ENCODE measurements at regions not wholly inside any gene's neighbourhood (a gene's known extent, or its start where the extent isn't known, plus 50 kb on each side); places are given as distances from the start of the nearest gene placed in this dataset.
"Not testable (repeated sequence)": the region's sequence is repeated elsewhere in the genome, so short reads cannot be mapped to it uniquely, and the experiment has no call there.

GRCh38 chr17:26936645-26937044 is 357.3 kb upstream of the WSB1 start:
- DNase-seq (ENCODE audit: low read depth, low spot score), result not testable (repeated sequence)

DNA sequence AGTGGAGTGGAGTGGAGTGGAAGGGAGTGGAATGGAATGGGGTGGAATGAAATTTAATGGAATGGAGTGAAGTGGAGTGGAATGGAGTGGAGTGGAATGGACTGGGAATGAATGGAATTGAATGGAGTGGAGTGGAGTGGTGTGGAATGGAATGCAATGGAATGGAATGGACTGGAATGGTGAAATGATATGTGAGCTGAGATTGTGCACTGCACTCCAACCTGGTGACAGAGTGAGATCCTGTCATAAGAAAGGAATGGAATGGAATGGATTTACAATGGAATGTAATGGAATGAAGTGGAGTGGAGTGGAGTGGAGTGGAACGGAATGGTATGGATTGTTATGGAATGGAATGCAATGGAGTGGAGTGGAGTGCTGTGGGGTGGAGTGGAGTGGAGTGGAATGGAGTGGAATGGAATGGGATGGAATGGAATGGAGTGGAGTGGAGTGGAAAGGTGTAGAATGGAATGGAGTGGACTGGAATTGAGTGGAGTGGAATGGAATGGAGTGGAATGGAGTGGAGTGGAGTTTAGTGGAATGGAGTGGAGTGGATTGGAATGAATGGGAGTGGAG is 356.1 kb upstream of the WSB1 start:
- DNase-seq (ENCODE audit: low read depth, low spot score), result not testable (repeated sequence)

DNA sequence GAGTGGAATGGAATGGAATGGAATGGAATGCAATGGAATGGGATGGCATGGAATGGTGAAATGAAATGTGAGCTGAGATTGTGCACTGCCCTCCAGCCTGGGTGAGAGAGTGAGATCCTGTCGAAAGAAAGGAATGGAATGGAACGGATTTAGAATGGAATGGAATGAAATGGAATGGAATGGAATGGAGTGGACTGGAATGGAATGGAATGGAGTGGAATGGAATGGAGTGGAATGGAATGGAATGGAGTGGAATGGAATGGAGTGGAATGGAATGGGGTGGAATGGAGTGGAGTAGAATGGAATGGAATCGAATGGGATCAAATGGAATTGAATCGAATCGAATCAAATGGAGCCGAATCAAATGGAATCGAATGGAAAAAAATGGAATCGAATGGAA is 354.2 kb upstream of the WSB1 start:
- not testable (repeated sequence) for DNase-seq (ENCODE audit: low read depth, low spot score)

DNA sequence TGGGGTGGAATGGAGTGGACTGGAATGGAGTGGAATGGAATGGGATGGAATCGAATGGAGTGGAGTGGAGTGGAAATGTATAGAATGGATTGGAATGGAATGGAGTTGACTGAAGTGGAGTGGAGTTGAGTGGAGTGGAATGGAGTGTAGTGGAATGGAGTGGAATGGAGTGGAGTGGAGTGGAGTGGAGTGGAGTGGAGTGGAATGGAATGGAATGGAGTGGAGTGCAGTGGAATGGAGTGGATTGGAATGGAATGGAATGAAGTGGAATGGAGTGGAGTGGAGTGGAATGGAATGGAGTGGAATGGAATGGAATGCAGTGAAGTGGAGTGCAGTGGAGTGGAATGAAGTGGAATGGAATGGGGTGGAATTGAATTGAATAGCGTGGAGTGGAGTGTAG is 353.3 kb upstream of the WSB1 start:
- DNase-seq (ENCODE audit: low read depth, low spot score), result not testable (repeated sequence)

GRCh38 chr17:26962255-26963162 is 331.4 kb upstream of the WSB1 start:
- DNase-seq (ENCODE audit: low read depth, low spot score), result no peak

- no peak for DNase-seq (ENCODE audit: low read depth, low spot score)
These were observed 330.8 kb upstream of the WSB1 start for GRCh38 chr17:26963163-26963503.

DNA sequence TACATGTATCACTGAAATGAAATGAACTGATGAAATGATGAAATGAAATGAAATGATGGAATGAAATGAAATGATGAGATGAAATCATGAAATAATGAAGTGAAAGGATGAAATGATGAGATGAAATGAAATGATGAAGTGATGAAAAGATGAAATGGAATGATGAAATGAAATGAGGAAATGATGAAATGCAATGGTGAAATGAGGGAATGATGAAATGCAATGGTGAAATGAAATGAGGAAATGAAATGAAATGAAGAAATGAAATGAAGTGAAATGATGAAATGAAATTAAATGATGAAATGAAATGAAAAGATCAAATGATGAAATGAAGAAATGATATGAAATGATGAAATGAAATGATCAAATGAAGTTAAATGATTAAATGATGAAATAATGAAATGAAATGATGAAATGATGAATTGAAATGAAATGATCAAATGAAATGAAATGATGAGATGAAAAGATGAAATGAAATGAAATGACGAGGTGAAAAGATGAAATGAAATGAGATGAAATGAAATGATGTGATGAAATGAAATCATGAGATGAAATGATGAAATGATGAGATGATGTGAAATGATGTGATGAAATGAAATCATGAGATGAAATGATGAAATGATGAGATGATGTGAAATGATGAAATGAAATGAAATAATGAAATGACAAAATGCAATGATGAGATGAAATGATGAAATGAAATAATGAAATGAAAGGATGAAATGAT is 327.9 kb upstream of the WSB1 start:
- DNase-seq (ENCODE audit: low read depth, low spot score), result not testable (repeated sequence)

GRCh38 chr17:26966625-26967179 is 327.2 kb upstream of the WSB1 start:
- DNase-seq (ENCODE audit: low read depth, low spot score), result not testable (repeated sequence)

- DNase-seq (ENCODE audit: low read depth, low spot score), result not testable (repeated sequence)
These were observed 312.0 kb upstream of the WSB1 start for GRCh38 chr17:26981845-26982425.

DNA sequence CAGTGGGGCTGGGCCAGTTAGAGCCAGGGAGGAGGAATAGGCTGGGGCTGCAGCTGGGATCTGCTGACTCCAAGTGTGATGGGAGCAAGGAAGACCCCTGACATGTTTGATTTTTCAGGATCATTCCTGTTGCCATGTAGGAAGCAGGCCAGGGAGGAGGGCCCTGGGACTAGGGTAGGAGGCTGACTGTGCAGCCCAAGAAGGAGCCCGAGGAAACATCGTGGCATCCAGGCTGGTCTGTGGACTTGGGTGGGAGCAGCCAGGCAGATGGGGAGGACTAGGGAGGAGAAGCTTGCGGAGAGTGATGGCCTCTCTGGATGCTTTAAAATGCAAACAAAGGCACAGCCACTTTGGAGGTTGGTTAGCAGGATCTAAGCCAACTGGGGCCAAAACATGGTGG is 311.4 kb upstream of the WSB1 start:
- not testable (repeated sequence) for DNase-seq (ENCODE audit: low read depth, low spot score)

- DNase-seq (ENCODE audit: low read depth, low spot score), result not testable (repeated sequence)
These were observed 306.1 kb upstream of the WSB1 start for GRCh38 chr17:26987851-26988250.

- DNase-seq (ENCODE audit: low read depth, low spot score), result not testable (repeated sequence)
These were observed 299.3 kb upstream of the WSB1 start for GRCh38 chr17:26994648-26995047.

GRCh38 chr17:26996146-26996916 is 297.6 kb upstream of the WSB1 start:
- DNase-seq (ENCODE audit: low read depth, low spot score), result not testable (repeated sequence)

- DNase-seq (ENCODE audit: low read depth, low spot score), result not testable (repeated sequence)
These were observed 286.0 kb upstream of the WSB1 start for GRCh38 chr17:27007734-27008531.

GRCh38 chr17:27009087-27009486 is 284.8 kb upstream of the WSB1 start:
- no peak for DNase-seq (ENCODE audit: low read depth, low spot score)

- not testable (repeated sequence) for DNase-seq (ENCODE audit: low read depth, low spot score)
These were observed 283.8 kb upstream of the WSB1 start for GRCh38 chr17:27010138-27010537.

DNA sequence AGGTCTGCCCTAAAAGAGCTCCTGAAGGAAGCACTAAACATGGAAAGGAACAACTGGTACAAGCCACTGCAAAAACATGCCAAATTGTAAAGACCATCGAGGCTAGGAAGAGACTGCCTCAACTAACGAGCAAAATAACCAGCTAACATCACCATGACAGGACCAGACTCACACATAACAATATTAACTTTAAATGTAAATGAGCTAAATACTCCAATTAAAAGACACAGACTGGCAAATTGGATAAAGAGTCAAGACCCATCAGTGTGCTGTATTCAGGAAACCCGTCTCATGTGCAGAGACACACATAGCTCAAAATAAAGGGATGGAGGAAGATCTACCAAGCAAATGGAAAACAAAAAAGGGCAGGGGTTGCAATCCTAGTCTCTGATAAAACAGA is 263.4 kb upstream of the WSB1 start:
- DNase-seq (ENCODE audit: low read depth, low spot score), result not testable (repeated sequence)

DNA sequence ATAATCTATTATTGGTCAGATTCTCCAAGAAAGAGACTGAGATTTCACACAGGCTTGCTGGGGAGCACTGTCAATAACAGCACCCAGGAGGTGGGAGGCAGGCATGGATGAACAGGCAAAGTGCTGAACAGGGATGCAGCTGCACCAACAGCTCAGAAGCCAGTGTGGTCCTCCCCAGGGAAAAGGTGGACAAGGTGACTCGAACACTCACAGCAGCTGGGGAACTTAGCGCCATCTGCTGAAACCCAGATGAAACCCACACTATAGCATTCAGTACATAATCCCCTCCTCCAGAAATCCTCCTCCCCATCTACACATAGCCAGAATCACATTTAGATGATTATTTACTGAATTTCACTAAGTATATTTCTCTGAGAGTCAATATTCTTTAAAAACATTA is 255.2 kb upstream of the WSB1 start:
- no peak for DNase-seq (ENCODE audit: low read depth, low spot score)

DNA sequence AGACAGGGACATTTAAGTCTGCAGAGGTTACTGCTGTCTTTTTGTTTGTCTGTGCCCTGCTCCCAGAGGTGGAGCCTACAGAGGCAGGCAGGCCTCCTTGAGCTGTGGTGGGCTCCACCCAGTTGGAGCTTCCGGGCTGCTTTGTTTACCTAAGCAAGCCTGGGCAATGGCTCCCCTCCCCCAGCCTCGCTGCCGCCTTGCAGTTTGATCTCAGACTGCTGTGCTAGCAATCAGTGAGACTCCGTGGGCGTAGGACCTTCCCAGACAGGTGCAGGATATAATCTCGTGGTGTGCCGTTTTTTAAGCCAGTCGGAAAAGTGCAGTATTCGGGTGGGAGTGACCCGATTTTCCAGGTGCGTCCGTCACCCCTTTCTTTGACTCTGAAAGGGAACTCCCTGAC is 248.9 kb upstream of the WSB1 start:
- not testable (repeated sequence) for DNase-seq (ENCODE audit: low read depth, low spot score)

All from smooth muscle cell of the brain vasculature (primary cell).